UCSD-AML1 (cell line): ENCODE measurements at regions not wholly inside any gene's neighbourhood (a gene's known extent, or its start where the extent isn't known, plus 50 kb on each side); places are given as distances from the start of the nearest gene placed in this dataset.

Experiments
- DNase-seq: peaks from one replicate; lab custom pipeline; 2025; ENCODE audit not compliant: unreplicated experiment; lab: John Stamatoyannopoulos, UW

GRCh38 chr10:104574838-104575237, 66.3 kb upstream of the SORCS3 start:
- DNase-seq: no peak

DNA sequence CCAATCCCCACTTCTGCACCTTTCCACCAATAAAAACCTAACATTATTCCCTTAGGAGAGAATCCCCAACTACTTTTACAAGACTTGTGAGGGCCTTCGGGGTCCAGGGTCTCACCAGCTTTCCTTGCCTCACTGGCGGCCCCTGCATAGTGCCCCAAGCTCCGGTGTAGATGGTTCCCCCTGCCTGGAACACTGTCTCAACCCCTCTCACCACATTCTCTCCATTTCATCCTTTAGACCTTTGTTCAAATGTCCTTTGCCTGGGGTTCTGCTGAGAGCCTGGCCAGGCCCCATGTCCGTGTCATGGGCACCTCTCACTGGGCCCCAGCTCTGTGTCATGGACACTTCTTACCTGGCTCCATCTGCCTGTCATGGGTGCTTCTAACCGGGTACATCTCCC, 64.5 kb upstream of the SORCS3 start:
- DNase-seq: no peak

DNA sequence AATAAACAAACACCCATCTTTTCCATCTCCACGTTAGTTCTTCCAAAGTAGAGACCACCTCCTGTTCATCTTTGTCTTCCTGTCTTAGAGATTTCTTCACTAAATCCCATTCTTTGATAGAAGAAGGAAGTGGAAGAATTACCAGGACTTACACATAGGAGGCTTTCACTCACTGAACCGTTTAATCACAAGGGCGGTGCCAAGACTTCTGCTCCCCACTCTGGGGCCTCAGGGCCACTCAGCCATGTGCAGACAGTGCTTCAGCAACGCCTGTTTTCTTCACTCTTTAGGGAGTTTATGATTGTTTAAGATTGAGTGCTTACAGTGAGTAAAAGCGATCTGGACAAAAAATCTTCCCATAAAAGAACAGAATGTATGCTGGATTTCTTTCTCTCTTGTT, 63.9 kb upstream of the SORCS3 start:
- no peak for DNase-seq

- no peak for DNase-seq
Observed at GRCh38 chr10:104577861-104578521, 63.1 kb upstream of the SORCS3 start.

- DNase-seq: no peak
Observed at GRCh38 chr10:104578671-104579070, 62.4 kb upstream of the SORCS3 start.

- DNase-seq: no peak
Observed at GRCh38 chr10:104579136-104579535, 62.0 kb upstream of the SORCS3 start.

DNA sequence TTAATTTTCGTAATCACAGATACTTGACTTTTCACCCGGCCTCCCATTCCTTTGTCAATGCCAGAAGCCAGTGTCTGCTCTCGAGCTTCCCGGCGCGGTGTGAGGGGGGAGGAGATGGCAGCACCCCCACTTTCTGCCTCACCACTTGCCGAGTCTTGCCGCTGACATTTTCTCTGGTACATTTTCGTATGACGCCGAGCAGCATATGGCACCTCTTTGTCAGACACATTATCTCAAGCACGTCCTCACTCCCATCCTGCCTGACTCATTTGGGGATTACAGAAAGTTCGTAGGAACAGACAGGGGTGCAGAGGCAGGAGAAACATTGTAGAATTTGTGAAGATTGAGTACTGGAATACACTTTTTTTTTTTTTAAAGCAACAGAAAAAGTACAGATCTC, 60.8 kb upstream of the SORCS3 start:
- no peak for DNase-seq

DNA sequence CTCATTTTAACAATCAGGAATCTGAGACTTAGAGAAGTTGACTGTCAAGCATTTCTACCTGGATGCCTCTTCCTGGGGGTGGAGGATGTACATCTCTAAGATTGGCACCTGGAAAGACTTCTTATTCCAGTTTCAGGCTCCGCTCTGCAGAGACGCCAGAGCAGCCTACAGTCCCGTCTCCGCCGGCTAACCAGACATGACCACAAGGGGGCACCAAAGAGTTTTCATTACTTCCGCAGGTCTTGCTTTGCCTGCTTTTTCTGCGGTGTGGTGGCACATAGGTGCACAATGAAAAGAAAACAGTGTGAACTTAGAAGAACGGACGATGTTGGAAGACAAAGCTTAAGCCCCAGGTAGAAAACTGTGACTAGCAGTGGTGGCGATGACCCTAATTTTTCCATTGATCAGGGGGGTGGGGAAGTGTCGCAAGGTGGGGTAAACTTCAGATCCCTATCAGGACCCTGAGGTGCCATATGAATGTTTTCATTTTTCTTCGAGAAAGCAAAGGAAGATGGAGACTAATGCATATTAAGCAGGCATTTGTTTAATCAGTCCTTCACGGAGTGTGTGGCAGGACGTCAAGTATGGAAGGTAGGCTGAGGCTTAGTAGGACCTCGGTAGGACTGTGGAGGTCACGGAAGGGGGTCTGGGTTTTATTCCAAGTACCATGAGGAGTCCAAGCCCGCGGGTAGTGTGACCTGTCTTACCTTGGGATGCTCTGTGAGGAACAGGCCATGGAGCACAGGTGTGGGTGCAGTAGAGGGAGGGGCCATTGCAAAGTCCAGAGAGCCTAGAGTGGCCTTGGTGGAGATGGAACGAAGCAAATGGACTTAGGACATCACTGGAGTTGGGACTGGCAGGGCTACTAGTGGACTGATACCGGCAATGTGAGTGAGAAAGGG, 60.1 kb upstream of the SORCS3 start:
- peak; percentile 59 for DNase-seq

DNA sequence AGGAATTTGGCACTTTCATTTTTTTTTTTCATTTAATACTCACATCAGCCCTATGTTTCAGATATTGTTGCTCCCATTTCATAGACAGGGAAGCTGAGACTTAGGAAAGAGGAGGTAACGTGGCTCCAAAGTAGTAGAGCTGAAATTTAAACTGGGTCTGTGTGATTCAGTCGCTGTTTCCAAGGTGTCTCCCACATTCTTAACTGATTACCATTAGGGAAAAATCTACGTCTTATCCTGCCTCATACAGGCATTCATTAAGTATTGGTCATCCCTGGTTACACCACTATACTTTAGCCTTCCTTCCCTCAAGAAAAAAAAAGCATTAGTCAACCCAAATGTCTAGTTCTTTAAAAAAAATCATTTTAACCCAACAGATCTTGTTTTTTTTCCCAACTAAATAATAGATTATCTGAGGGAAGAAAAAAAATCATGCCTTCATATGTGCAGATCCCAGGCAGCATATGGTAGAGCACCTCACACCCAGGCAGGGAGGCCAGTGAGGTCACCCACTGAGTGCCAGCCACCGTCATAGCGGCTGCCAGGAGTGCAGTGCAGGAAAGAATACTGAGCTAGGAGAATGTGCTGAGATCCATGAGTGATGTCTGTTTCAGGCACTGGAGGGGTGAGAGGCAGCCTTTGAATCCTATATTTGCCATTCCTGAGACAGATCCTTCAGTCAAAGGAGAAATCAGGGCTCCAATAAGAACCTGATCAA, 59.0 kb upstream of the SORCS3 start:
- no peak for DNase-seq

GRCh38 chr10:104582602-104582951, 58.5 kb upstream of the SORCS3 start:
- DNase-seq: no peak

DNA sequence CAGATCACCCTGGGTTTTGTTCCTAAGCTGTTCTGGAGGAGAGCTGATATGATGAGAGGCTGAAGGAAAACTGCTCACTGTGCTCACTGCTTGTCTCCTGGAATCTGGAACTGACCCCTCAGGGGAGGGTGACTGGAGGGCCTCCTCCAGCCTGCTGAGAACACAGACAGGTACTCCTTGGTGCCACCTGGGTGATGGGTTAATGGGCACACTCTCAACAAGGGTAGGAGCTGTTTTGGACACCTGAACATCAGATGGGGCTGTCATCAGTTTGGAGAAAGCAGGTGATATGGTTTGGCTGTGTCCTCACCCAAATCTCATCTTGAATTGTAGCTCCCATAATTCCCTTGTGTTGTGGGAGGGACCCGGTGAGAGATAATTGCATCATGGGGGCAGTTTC, 58.1 kb upstream of the SORCS3 start:
- DNase-seq: no peak

DNA sequence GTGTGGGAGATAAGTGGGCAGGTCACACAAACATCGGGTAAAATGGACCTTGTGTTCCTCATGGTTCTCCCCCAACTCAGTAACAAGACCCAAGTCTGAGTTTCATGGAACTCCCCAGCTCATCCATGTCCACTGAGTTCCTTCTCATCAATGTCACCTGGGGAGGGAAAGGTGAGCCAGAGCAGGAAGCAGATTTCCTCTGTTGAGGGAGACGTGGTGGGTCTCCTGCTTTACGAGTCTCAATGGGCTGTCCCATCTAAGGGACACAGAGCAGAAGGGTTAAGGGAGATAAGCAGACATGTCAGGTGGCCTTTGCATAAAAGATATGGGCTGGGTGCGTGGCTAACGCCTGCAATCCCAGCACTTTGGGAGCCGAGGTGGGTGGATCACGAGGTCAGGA, 56.5 kb upstream of the SORCS3 start:
- DNase-seq: no peak

DNA sequence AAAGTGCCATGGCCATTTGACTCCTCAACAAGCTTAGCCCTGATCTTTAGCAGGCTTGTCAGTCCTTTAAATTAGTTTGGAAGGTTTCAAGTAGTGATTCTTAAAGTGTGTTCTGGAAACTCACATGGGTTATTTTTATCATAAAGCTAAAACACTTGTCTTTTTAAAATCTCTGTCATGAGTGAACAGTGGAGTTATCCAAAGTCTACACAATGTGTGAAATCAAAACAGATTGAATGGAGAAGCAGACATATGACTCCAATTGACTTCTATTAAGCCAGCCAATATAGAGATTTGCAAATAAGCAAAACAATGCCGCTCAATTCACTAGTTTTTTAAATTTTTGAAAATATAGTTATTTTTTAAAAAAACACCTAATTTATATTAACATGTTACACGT, 53.3 kb upstream of the SORCS3 start:
- DNase-seq: no peak

DNA sequence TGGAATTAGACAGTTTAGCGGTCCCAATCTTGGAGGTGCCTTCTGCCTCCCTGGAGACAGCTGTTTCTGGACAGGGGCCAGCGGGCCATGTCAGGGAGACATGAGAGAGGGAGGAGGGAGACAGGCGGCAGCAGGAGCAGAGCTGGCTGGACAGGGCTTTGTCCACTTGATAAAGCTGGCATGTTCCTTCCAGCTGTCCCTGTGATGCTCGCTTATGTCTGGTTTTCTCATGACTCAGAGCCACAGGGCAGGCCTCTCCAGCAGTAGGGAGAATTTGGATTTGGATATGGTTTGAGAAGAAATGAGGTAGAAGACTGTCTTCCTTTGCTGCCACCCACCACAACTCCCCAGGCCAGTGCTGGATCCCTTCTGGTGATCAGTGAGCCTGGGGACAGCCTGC, 51.7 kb upstream of the SORCS3 start:
- no peak for DNase-seq

DNA sequence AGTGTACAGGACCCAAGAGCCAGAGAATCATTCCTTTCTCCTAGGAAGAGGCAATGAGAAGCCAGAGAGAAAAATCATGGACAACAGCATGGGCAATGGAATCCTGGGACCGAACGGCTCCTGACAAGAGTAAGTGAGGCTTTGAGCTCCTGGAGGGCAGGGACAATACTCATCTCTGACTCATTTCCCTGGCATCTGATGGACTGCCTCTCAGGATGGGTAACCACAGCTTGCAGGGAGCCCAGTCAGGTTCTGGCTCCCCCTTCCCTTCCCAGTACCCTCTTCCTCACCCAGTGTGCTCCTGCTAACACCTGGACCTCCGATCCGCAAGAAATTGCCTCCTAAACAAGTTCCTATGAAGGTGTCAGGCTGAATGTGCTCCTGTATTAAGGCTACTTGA, 51.2 kb upstream of the SORCS3 start:
- DNase-seq: no peak
